ENCODE measurements at regions not wholly inside any gene's neighbourhood (a gene's known extent, or its start where the extent isn't known, plus 50 kb on each side); places are given as distances from the start of the nearest gene placed in this dataset.

DNA sequence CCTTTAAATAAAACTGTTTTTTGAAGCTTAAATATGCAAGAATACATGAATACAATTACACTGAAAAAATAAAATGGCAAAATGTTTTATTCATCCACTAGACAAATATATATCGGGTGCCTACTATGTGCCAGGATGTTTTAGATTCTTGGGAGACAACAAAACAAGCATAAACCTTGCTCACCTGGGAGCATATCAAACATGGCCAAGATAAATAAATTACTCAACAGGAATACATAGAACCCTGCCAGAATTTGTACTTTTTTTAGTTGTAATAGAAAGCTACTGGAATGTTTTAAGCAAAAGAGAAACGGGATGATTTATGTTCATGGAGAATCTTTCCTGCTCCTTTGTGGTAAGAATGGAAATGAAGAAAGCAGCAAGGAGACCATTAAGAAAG lies 2358.5 kb upstream of the PCDH20 start:
- DNase-seq (ENCODE audit: low read depth, low spot score), result no peak
- no peak overlapping the region for H3K9ac ChIP-seq (replicated peaks; ENCODE audit: extremely low read depth, insufficient read depth, low read length)
- H3K4me2 ChIP-seq (ENCODE audit: insufficient read depth, low read length), result no peak overlapping the region
- H3K79me2 ChIP-seq (ENCODE audit: control insufficient read depth, insufficient read depth, low read length), result no peaks in the 10 kb centered on the region
- H3K4me3 ChIP-seq (replicated peaks in 1 of 3; ENCODE audit: insufficient read depth in 1 of 3, low read depth in 1 of 3, low read length in 3 of 3), result no peak overlapping the region
- TF ChIP-seq POLR2AphosphoS5 (IDR thresholded peaks at IDR 0.05; ENCODE audit: insufficient read depth, low read depth, low read length) (no peak), FOS (IDR thresholded peaks at IDR 0.05; ENCODE audit: borderline replicate concordance, insufficient read depth, low read length) (no peak), EZH2 (IDR thresholded peaks at IDR 0.05; ENCODE audit: borderline replicate concordance, low read depth, low read length, severe bottlenecking) (no peak), GATA2 (IDR thresholded peaks at IDR 0.05; ENCODE audit: insufficient read depth, insufficient read length, low read depth, low read length) (no peak), JUN (IDR thresholded peaks at IDR 0.05; ENCODE audit: borderline replicate concordance, insufficient read depth, insufficient read length, low read depth) (no peak), MYC (IDR thresholded peaks at IDR 0.05; ENCODE audit: low read depth, low read length) (no peak), POLR2A (IDR thresholded peaks at IDR 0.05; ENCODE audit: low read depth, low read length) (no peak)
- TF ChIP-seq, protein P1, sequence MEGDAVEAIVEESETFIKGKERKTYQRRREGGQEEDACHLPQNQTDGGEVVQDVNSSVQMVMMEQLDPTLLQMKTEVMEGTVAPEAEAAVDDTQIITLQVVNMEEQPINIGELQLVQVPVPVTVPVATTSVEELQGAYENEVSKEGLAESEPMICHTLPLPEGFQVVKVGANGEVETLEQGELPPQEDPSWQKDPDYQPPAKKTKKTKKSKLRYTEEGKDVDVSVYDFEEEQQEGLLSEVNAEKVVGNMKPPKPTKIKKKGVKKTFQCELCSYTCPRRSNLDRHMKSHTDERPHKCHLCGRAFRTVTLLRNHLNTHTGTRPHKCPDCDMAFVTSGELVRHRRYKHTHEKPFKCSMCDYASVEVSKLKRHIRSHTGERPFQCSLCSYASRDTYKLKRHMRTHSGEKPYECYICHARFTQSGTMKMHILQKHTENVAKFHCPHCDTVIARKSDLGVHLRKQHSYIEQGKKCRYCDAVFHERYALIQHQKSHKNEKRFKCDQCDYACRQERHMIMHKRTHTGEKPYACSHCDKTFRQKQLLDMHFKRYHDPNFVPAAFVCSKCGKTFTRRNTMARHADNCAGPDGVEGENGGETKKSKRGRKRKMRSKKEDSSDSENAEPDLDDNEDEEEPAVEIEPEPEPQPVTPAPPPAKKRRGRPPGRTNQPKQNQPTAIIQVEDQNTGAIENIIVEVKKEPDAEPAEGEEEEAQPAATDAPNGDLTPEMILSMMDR (IDR thresholded peaks at IDR 0.05; ENCODE audit: extremely low read depth in 1 of 2, insufficient read depth in 1 of 2, low read depth in 1 of 2, low read length in 2 of 2), result no peak
- TF ChIP-seq, protein P2, sequence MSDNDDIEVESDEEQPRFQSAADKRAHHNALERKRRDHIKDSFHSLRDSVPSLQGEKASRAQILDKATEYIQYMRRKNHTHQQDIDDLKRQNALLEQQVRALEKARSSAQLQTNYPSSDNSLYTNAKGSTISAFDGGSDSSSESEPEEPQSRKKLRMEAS (IDR thresholded peaks at IDR 0.05; ENCODE audit: insufficient read depth, insufficient read length), result no peak
- dilution Hi-C loops (cut with MboI; ENCODE audit: extremely low pct_ligation_motif_present, low sequenced_read_pairs) (no loop called here), intact Hi-C loops (cut with micrococcal nuclease) (no loop called here)
- no peak overlapping the region for H3K27ac ChIP-seq (ENCODE audit: insufficient read depth, low read depth, low read length)
- no peaks in the 10 kb centered on the region for H4K20me1 ChIP-seq (replicated peaks; ENCODE audit: control insufficient read depth, extremely low read depth, insufficient read depth, low read length)
- ChIA-PET POLR2A (no interaction called here), CTCF (no interaction called here)
- BruUV-seq (replicated peaks), result no TSS peak
- H3K4me1 ChIP-seq (ENCODE audit: control insufficient read depth, extremely low read depth, insufficient read depth, low read length), result no peaks in the 10 kb centered on the region
- H3K36me3 ChIP-seq (ENCODE audit: control insufficient read depth in 2 of 2, extremely low read depth in 1 of 2, insufficient read depth in 2 of 2, low read length in 2 of 2), result no peaks in the 10 kb centered on the region
- no peak overlapping the region for H2AFZ ChIP-seq (ENCODE audit: low read depth, low read length)
- no peaks in the 10 kb centered on the region for H3K27me3 ChIP-seq (ENCODE audit: control insufficient read depth in 2 of 2, insufficient read depth in 2 of 2, low read length in 2 of 2)
- H3K9me1 ChIP-seq (replicated peaks; ENCODE audit: control insufficient read depth, extremely low read depth, insufficient read depth, low read length), result no peaks in the 10 kb centered on the region
- FAIRE-seq, result no peak
- H3K9me3 ChIP-seq (replicated peaks; ENCODE audit: control insufficient read depth, insufficient read depth, low read length), result no peaks in the 10 kb centered on the region

All from endothelial cell of umbilical vein (primary cell).